ENCODE measurements at regions not wholly inside any gene's neighbourhood (a gene's known extent, or its start where the extent isn't known, plus 50 kb on each side); places are given as distances from the start of the nearest gene placed in this dataset.

- TF ChIP-seq EP300 (IDR thresholded peaks at IDR 0.05) (no peak), CTCF (IDR thresholded peaks at IDR 0.05) (no peak)
These were observed 689.0 kb downstream of the DIAPH3 start for GRCh38 chr13:59474696-59475095.

Data from sigmoid colon (tissue), 4 donors.